Heart left ventricle (tissue), 13 donors: ENCODE measurements at regions not wholly inside any gene's neighbourhood (a gene's known extent, or its start where the extent isn't known, plus 50 kb on each side); places are given as distances from the start of the nearest gene placed in this dataset.

ENCODE experiments used
- POLR2A ChIP-seq, 2 donors: fragments of 450-650 bp; IDR thresholded peaks; one replicate each; pipeline ENCODE4 v1.6.1; 2017; ENCODE audit warnings: antibody characterized with exemption in 2 of 2, mild to moderate bottlenecking in 2 of 2, moderate library complexity in 2 of 2
- TF ChIP-seq, protein P1 (sequence below), 12 donors: fragments of 200-600 bp; sonication (generic) in 4 of 12; IDR thresholded peaks; one replicate each; pipeline versions ENCODE4 v1.5.0 to v1.8.0; 2018 to 2022; ENCODE audit warnings: antibody characterized with exemption in 12 of 12, mild to moderate bottlenecking in 5 of 12
- donor health status: ischemic (EF 13 %, LVEDD 7.1; RV severe dilation, severe dysfunction).
- donor health status: DM: no; HTN: yes; CAD: no.
- donor health status: DM: no; HTN: no; CAD: no.
- donor health status: ischemic (EF 25% LVEDD 6.9; RV normal size, moderate dysfunction).
- donor health status: ischemic (EF 25% LVEDD 5.7; RV mildly dilated, moderate dysfunction).
- donor health status: ischemic (EF 35%, LVEDD 5.7; RV mildly dilated, moderate dysfunction).
- donor health status: nonischemic (EF 11% LVEDD 7.7; RV severe dilation, severe dysfunction).
- donor health status: DM: yes; HTN: yes; CAD: no.
- donor health status: PGD.
- donor health status: ischemic (EF 29% LVEDD 5.4; RV normal size, mild dysfunction).
- donor health status: nonischemic (EF 23%, LVEDD 6.1; RV moderate dilation, normal function).

DNA sequence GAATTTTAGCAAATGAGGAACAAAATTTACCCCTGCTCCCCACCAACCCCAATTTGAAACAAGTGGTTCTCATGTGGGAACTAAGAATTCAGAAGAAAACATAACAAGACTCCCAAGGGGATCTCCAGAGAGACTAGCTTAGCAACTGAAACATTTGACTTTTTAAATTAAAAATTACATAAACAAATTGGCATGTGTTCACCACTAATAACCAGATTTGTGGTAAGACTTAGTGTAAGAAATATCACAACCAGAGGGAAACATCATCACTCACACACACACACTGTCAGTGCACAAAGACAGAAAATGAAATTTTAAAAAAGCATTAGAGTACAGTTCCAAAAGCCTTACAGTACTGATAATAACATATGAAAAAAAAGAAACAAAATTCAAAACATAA is 348.8 kb downstream of the CGGBP1 start:
- TF ChIP-seq, protein P1, sequence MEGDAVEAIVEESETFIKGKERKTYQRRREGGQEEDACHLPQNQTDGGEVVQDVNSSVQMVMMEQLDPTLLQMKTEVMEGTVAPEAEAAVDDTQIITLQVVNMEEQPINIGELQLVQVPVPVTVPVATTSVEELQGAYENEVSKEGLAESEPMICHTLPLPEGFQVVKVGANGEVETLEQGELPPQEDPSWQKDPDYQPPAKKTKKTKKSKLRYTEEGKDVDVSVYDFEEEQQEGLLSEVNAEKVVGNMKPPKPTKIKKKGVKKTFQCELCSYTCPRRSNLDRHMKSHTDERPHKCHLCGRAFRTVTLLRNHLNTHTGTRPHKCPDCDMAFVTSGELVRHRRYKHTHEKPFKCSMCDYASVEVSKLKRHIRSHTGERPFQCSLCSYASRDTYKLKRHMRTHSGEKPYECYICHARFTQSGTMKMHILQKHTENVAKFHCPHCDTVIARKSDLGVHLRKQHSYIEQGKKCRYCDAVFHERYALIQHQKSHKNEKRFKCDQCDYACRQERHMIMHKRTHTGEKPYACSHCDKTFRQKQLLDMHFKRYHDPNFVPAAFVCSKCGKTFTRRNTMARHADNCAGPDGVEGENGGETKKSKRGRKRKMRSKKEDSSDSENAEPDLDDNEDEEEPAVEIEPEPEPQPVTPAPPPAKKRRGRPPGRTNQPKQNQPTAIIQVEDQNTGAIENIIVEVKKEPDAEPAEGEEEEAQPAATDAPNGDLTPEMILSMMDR (IDR thresholded peaks at IDR 0.05), result no peak
- no peak for TF ChIP-seq POLR2A (IDR thresholded peaks at IDR 0.05)
